Activated CD4-positive, alpha-beta T cell treated with anti-CD3 and anti-CD28 coated beads for 48 hours (primary cell): ENCODE measurements at regions not wholly inside any gene's neighbourhood (a gene's known extent, or its start where the extent isn't known, plus 50 kb on each side); places are given as distances from the start of the nearest gene placed in this dataset.

Experiments
- DNase-seq: peaks from one replicate; pipeline ENCODE4 v3.0.0-alpha.2; 2020

GRCh38 chr3:159560214-159560979 lies 428.2 kb upstream of the IL12A start:
- no peak for DNase-seq

GRCh38 chr3:159565313-159565712 lies 423.3 kb upstream of the IL12A start:
- no peak for DNase-seq

- no peak for DNase-seq
These were observed 405.0 kb upstream of the IL12A start for GRCh38 chr3:159583662-159584061.

- no peak for DNase-seq
These were observed 404.2 kb upstream of the IL12A start for GRCh38 chr3:159584421-159584820.

DNA sequence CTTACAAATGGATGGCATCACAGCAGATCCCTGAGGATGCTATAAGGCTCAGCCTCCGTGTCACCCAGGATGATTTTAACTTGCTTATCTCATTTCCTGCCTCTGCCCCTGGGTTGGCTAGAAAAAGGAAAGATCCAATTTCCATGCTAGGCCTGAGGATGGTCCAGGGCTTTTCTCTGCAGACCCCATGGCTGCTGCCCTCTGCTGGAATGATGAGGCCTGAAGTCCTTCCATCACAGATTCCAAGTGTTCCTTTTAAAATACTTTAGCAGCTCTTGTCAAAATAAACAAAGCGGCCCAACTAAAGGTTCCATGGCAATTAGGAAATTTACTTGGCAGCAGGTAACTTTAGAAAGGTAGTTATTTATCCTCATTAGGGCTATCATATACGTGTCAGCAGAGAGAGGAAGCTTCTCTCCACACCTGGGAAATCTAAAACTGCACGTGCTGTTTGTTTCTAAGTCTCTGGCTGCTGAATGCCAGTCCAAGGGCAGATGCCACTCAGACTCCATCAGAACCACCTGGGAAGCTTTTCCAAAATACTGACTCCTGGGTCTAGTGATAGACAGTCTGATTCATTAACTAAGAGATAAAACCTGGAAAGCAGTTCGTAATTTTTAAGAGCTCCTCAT lies 401.9 kb upstream of the IL12A start:
- DNase-seq, result no peak

DNA sequence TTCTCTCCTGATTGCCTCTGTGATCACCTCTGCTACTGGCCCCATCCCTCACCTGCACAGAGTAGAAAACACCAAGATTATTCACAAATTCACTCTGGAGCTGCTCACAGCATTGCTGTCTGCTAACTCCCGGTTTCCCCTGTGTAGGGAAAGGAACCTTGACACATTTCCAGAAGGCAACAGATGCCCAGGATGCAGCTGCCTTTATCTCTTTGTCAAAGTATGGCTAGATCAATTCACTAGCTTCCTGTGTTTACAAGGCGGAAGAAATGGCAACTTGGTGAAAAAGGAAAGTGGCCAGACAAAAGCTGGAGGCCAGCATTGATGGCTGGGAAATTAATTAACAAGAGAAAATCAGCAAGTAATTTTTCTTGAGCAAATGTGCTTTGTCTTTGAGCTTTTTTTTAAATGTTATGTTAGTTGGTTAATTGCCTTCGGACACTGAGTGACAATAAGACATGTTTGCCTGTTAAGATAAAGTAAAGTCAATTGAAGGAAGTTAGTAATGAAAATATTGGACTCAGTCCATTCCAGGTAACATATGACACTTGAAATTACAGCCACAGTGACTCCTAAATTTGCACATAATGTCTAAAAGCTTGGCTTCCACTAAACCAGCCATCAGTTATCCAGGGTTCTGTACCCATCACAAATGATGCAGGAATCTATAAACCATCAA lies 394.6 kb upstream of the IL12A start:
- no peak for DNase-seq

GRCh38 chr3:159600291-159600690 lies 388.3 kb upstream of the IL12A start:
- no peak for DNase-seq

GRCh38 chr3:159604151-159604581 lies 384.5 kb upstream of the IL12A start:
- no peak for DNase-seq

- no peak for DNase-seq
These were observed 383.5 kb upstream of the IL12A start for GRCh38 chr3:159605101-159605500.

DNA sequence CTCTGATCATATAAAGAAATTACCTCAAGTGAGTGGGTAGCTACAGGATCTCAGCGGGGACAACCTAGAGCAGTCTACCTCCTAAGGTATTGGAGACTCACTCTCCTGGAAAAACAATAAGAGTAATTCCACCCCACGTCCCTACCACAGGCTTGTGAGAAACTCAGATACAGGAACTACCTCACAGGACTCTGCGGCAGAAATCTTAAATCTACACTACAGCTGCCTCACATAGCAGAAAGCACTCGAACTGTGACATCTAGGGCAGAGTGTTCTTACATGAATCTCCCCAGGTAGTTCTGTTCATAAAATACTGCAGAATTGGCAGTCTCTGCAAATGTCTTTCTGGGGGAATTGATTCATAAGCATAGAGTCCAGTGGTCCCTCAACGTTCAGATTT lies 382.9 kb upstream of the IL12A start:
- DNase-seq, result no peak

GRCh38 chr3:159607856-159608255 lies 380.8 kb upstream of the IL12A start:
- DNase-seq, result no peak

DNA sequence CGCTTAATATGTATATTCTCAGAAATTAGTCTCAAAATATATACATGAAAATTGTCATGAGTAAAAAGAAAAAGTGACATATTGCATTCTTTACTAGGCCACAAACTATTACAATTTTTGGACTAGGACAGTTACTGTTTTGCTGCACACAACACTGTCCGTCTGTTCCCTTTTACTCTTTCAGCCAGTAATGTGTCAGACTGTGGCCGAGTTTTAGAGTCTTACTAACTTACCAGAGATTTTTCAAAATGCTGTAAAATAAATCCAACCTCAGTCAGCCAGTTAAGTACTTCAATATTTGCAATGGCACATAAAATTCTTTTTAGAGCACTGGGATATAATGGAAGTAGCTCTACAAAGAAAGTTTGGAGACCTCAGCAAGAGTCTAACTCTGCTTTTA lies 380.3 kb upstream of the IL12A start:
- no peak for DNase-seq

DNA sequence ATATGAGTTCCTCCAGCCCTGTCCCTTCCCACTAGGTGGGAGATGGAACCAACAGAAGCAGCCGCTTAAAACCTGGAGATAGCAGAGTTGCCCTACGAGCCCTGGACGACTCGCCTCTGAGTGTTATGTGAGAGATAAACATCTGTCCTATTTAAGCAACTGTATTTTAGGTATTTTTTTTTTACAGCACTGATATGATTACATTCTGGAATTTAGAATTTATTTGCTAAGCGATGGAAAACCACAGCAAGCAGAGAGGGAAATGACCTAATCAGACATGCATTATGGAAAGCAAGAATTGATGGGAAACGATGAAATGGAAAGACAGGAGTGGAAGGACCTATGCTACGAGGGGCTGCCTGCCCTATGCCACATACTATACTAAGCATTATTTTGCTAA lies 379.0 kb upstream of the IL12A start:
- DNase-seq, result no peak

DNA sequence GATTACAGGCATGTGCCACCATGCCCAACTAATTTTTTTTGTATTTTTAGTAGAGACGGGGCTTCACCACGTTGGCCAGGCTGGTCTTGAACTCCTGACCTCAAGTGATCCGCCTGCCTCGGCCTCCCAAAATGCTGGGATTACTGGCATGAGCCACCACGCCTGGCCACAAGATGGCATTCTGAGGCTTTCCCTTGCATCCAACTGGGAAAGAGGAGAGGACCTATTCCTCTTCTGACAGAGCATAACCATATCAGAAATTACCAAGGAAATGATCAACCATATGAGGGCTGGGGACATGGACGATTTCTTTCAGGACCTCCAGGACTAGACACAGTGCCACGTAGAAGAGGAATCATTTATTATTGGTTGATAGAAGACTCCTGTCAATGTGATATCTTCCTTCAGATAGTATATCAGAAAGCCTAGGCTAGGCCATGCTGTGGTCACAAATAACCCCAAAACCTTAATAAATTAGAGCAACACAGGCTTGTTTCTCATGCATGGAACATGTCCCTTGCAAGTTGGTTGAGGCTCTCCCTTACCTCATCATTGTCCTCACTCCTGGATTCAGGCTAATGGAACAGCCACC lies 372.3 kb upstream of the IL12A start:
- no peak for DNase-seq

GRCh38 chr3:159619341-159619885 lies 369.2 kb upstream of the IL12A start:
- DNase-seq, result no peak

DNA sequence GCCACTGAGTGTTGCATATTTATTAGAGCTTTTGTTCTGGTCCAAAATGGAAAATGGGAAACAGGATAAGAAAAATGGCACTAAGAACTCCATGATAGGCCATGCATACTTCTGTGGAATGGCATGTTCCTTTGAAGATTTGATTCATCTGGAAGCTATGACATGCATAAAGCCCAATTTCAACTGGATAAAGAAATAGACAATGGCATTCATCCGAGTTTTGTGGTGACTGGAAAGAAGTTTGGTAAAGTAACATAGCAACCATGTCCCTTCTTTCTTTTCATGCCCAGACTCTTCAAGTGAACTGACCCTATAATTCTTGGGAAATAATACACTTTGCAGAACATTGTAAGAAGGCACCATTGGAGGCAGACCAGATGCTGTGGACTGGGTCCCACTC lies 368.4 kb upstream of the IL12A start:
- no peak for DNase-seq

DNA sequence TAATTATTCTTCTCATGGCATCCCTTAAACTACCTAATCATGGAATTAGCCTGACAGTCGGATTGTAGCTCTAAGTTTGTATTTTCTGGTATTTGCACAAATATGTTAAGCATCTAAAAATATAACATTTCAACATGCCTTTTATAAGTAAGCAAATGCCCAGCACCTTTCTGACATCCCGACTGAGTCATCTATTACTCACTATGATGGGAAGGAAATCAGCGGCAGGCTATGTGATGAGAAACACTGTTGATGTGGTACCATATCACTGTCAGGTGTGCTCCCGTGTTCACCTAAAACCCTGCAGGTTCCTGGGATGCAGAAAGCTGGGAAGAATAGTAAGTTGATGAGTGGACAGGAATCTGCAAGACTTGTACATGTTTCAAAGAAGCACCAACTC lies 367.8 kb upstream of the IL12A start:
- no peak for DNase-seq

GRCh38 chr3:159624616-159625015 lies 364.0 kb upstream of the IL12A start:
- no peak for DNase-seq

DNA sequence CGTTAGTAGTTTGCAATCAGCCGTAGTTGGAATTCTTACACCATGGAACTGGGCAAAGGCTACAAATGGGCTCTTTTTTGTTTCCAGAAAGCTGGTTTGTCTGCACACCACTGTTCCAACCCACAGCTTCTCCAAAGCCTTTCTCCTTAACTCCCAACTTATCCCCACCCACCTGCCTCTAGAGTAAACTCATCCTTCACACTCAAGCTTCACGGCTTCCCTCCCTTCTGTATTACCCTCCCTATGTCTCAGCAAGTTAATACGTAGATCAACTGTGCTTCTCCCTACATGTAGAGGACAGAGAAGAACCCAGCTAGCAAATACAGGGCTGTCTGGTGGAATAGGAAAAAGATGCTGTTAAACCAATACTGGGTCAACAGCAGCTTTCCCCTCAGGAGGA lies 363.0 kb upstream of the IL12A start:
- DNase-seq, result no peak

- DNase-seq, result no peak
These were observed 362.0 kb upstream of the IL12A start for GRCh38 chr3:159626598-159626997.

- no peak for DNase-seq
These were observed 361.4 kb upstream of the IL12A start for GRCh38 chr3:159627229-159627628.

DNA sequence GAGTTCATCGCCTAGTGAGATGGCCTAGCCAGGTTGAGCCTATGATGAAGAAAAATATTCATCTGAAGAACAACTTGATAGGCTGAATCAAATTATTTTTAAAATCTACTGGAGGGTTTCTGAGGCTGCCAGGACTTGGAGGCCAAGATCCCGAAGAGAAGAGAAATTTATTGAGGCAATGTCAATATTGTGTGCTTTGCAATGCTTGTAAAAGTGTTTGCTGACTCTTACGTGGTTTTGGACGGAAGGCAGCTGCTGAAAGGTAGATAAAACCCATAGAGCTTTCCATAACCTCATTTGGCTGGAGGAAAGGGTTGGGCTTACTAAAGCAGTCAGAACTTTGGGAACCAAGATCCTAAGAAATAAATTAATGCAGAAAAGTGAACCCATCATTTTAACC lies 361.0 kb upstream of the IL12A start:
- DNase-seq, result no peak

DNA sequence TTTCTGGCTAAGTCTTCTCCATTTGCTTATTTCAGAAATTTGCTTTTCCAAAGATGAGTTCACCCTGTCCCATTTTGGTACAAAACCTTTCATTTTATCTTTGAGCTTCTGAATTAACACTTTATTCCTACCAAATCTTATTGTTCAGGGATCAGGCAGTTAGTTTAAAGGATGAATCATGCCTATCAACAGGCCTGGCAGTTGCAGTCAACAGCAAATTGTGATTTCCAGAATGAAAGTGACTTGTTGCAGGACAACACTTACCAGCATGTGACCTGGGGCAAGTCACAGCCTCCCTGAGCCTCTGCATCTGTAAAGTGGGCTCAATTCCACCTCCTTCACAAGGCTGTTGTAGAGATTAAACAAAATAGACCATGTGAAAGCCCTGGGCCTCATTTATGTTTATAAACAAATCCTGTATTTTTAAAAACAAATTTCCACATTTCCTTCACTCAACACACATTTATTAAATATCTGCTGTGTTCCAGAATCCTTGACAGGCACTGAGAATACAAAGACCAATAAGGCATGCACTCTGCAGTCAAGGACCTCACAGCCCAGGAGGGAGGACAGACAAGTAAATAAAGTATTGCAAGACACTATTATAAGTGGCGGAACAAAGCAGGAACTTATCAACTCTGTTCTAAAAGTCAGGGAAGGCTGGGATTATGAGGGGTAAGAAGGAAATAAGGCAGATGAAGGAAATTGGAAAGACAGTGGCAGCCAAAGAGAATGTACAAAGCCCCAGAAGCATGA lies 359.1 kb upstream of the IL12A start:
- DNase-seq, result no peak
